Spleen (tissue), 11 donors: ENCODE measurements at regions not wholly inside any gene's neighbourhood (a gene's known extent, or its start where the extent isn't known, plus 50 kb on each side); places are given as distances from the start of the nearest gene placed in this dataset.
A peak's percentile ranks its signal among the peaks of the same experiment; 100 is the strongest.

Experiments
- DNase-seq: peaks from one replicate; pipeline ENCODE4 v3.0.0-alpha.2; 2020
- H3K27ac ChIP-seq, 8 donors: fragments of 200-600 bp; sonication (generic) in 7 of 8; 1 replicate in 4 of 8; 2 replicates in 4 of 8; pipeline versions ENCODE4 v1.5.0 to v1.8.0; 2016 to 2021; ENCODE audit warnings: inconsistent platforms in 4 of 8, mild to moderate bottlenecking in 4 of 8, moderate library complexity in 1 of 8
- H3K27me3 ChIP-seq, 7 donors: fragments of 200-600 bp; sonication (generic) in 6 of 7; replicated peaks in 1 of 7; 1 replicate in 4 of 7; 2 replicates in 3 of 7; pipeline versions ENCODE4 v1.5.0 to v1.8.0; 2016 to 2021; ENCODE audit warnings: inconsistent platforms in 3 of 7, mild to moderate bottlenecking in 1 of 7
- H3K36me3 ChIP-seq, 6 donors: fragments of 200-600 bp; sonication (generic) in 5 of 6; 1 replicate in 4 of 6; 2 replicates in 2 of 6; pipeline versions ENCODE4 v1.5.0 to v1.8.0; 2016 to 2021; ENCODE audit warnings: inconsistent platforms in 2 of 6
- H3K4me1 ChIP-seq, 6 donors: fragments of 200-600 bp; sonication (generic) in 5 of 6; 1 replicate in 3 of 6; 2 replicates in 3 of 6; pipeline versions ENCODE4 v1.5.0 to v1.8.0; 2016 to 2021; ENCODE audit warnings: inconsistent platforms in 3 of 6
- H3K4me3 ChIP-seq, 8 donors: fragments of 200-600 bp; sonication (generic) in 7 of 8; 1 replicate in 4 of 8; 2 replicates in 4 of 8; pipeline versions ENCODE4 v1.5.0 to v1.8.0; 2016 to 2021; ENCODE audit warnings: inconsistent platforms in 4 of 8, mild to moderate bottlenecking in 4 of 8, moderate library complexity in 2 of 8
- H3K9me3 ChIP-seq, 8 donors: fragments of 200-600 bp; sonication (generic) in 7 of 8; 1 replicate in 4 of 8; 2 replicates in 4 of 8; pipeline versions ENCODE4 v1.5.0 to v1.8.0; 2016 to 2021; ENCODE audit warnings: inconsistent platforms in 4 of 8
- CTCF ChIP-seq, 11 experiments: fragments of 200-600 bp in 7 of 11; fragments of 450-650 bp in 4 of 11; sonication (generic) in 4 of 11; IDR thresholded peaks in 8 of 11; conservative IDR thresholded peaks in 3 of 11; 1 replicate in 7 of 11; 2 replicates in 4 of 11; pipeline versions ENCODE4 v1.4.0 to v1.8.0; 2016 to 2021; ENCODE audit warnings: antibody characterized with exemption in 11 of 11, inconsistent platforms in 4 of 11, mild to moderate bottlenecking in 1 of 11
- POLR2A ChIP-seq, 3 donors: fragments of 450-650 bp; IDR thresholded peaks; one replicate each; pipeline ENCODE4 v1.5.1; 2017; ENCODE audit warnings: antibody characterized with exemption in 3 of 3, mild to moderate bottlenecking in 1 of 3
- POLR2AphosphoS5 ChIP-seq, 3 donors: sonication (generic); formaldehyde crosslinking; IDR thresholded peaks; one replicate each; pipeline ENCODE4 v1.5.1; 2017; ENCODE audit warnings: antibody characterized with exemption in 3 of 3
- WGBS, 5 donors: extraction: QIAGEN DNeasy Blood & Tissue Kit in 3 of 5; methylation state at CpG; one replicate each; pipeline versions ENCODE4 v1.1.5 to v1.1.7; 2013 to 2018; 5-methylcytosine and 5-hydroxymethylcytosine counted together
- intact Hi-C: fragments of 100-400 bp; cut with DNase I; formaldehyde crosslinking; loops from one replicate; pipeline ENCODE4 v1.15.0; 2023; ENCODE audit warnings: low total_unique reads
- donor health status: healthy with polysubstance abuse.
- donor health status: DM: no; HTN: no; CAD: no; lungs with moderate emphysema.
- donor health status: DM: no; HTN: no; CAD: no.
- donor health status: Bipolar disorder and iron deficiency.
- donor health status: healthy.
- donor health status: DM: no; HTN: no; CAD: no.
- donor health status: DM: yes; HTN: yes; CAD: no.

GRCh38 chr3:127059072-127059471 lies 76.2 kb downstream of the PLXNA1 start:
- Histone ChIP-seq H3K9me3 (peaks cover 0 to 26% (median 21%) of the 10 kb centered on the region in 8 donors), H3K4me3 (no peak overlapping the region), H3K36me3 (no peaks in the 10 kb centered on the region), H3K27ac (no peak overlapping the region), H3K4me1 (no peaks in the 10 kb centered on the region), H3K27me3 (peaks cover 0 to 15% (median 0%) of the 10 kb centered on the region in 7 donors)
- no peak for TF ChIP-seq CTCF (IDR thresholded peaks at IDR 0.05 in 8 of 11, conservative IDR thresholded peaks at IDR 0.05 in 3 of 11)
- TF ChIP-seq POLR2AphosphoS5 (IDR thresholded peaks at IDR 0.05) = no peak
- TF ChIP-seq POLR2A (IDR thresholded peaks at IDR 0.05) = no peak
- 83 to 89% (median 85%) methylated on average over 4 of the region's 4 CpGs for WGBS, 5 donors
- DNase-seq = no peak
- intact Hi-C loops = no loop called here

- H3K36me3 ChIP-seq = no peaks in the 10 kb centered on the region
- H3K9me3 ChIP-seq = peaks cover 0 to 20% (median 15%) of the 10 kb centered on the region in 8 donors
- peak; percentile 34 for DNase-seq
- no peak overlapping the region for H3K27ac ChIP-seq
- H3K4me1 ChIP-seq = no peaks in the 10 kb centered on the region
- intact Hi-C loops = no loop called here
- no peak overlapping the region for H3K4me3 ChIP-seq
- H3K27me3 ChIP-seq = peaks cover 0 to 25% (median 0%) of the 10 kb centered on the region in 7 donors
- no peak for TF ChIP-seq POLR2A (IDR thresholded peaks at IDR 0.05)
- no peak for TF ChIP-seq POLR2AphosphoS5 (IDR thresholded peaks at IDR 0.05)
- no peak for TF ChIP-seq CTCF (IDR thresholded peaks at IDR 0.05 in 8 of 11, conservative IDR thresholded peaks at IDR 0.05 in 3 of 11)
- 43 to 58% (median 52%) methylated on average over 5 to 6 of the region's 6 CpGs for WGBS, 5 donors
Observed at GRCh38 chr3:127061641-127062040, 78.7 kb downstream of the PLXNA1 start.

GRCh38 chr3:127062926-127063325 lies 80.0 kb downstream of the PLXNA1 start:
- Histone ChIP-seq H3K4me3 (no peak overlapping the region), H3K4me1 (no peaks in the 10 kb centered on the region), H3K27me3 (peaks cover 0 to 38% (median 0%) of the 10 kb centered on the region in 7 donors), H3K27ac (no peak overlapping the region), H3K9me3 (peaks cover 0 to 7% (median 2%) of the 10 kb centered on the region in 8 donors), H3K36me3 (no peaks in the 10 kb centered on the region)
- DNase-seq = peak; percentile 61
- intact Hi-C loops = no loop called here
- WGBS, 5 donors = 75 to 87% (median 81%) methylated on average over 7 to 13 of the region's 13 CpGs
- no peak for TF ChIP-seq POLR2AphosphoS5 (IDR thresholded peaks at IDR 0.05)
- TF ChIP-seq CTCF (IDR thresholded peaks at IDR 0.05 in 8 of 11, conservative IDR thresholded peaks at IDR 0.05 in 3 of 11) = no peak
- no peak for TF ChIP-seq POLR2A (IDR thresholded peaks at IDR 0.05)

- Histone ChIP-seq H3K27ac (no peak overlapping the region), H3K27me3 (peaks cover 0 to 48% (median 0%) of the 10 kb centered on the region in 7 donors), H3K36me3 (no peaks in the 10 kb centered on the region), H3K4me1 (no peaks in the 10 kb centered on the region), H3K9me3 (peaks cover 0 to 4% (median 0%) of the 10 kb centered on the region in 8 donors), H3K4me3 (no peak overlapping the region)
- no peak for TF ChIP-seq POLR2A (IDR thresholded peaks at IDR 0.05)
- TF ChIP-seq CTCF (IDR thresholded peaks at IDR 0.05 in 8 of 11, conservative IDR thresholded peaks at IDR 0.05 in 3 of 11) = no peak
- TF ChIP-seq POLR2AphosphoS5 (IDR thresholded peaks at IDR 0.05) = no peak
- 90 to 96% (median 93%) methylated on average over 4 of the region's 4 CpGs for WGBS, 5 donors
- DNase-seq = no peak
- intact Hi-C loops = no loop called here
Observed at GRCh38 chr3:127063916-127064315, 81.0 kb downstream of the PLXNA1 start.
